Germinal center (tissue), 1 donor: ENCODE measurements at regions not wholly inside any gene's neighbourhood (a gene's known extent, or its start where the extent isn't known, plus 50 kb on each side); places are given as distances from the start of the nearest gene placed in this dataset.
A peak's percentile ranks its signal among the peaks of the same experiment; 100 is the strongest.
"Not testable (repeated sequence)": the region's sequence is repeated elsewhere in the genome, so short reads cannot be mapped to it uniquely, and the experiment has no call there.

Source experiments
- DNase-seq: peaks from one replicate; pipeline ENCODE4 v3.0.0; 2012; ENCODE audit warnings: mixed read lengths, low spot score

GRCh38 chr13:74289861-74290773 is 155.9 kb upstream of the KLF12 start:
- DNase-seq, result peak; percentile 82

DNA sequence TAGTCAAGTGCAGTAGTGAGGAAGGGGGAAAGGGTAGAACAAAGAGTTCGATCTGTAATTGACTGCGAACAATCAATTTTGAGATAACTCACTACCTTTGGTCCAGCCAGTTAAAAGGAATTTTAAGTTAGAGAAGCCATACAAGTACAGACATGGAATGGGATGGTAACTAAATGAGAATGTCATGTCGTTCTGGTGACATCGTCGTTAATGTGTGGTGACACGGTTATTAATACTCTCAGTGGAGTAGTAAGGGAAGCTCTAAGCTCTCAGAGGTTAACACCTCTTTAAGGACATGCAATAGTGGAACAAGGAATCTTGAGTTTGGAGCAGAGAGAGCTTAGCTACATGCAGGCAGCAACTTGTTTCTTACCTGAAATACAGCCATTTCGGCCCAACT is 154.9 kb upstream of the KLF12 start:
- no peak for DNase-seq

DNA sequence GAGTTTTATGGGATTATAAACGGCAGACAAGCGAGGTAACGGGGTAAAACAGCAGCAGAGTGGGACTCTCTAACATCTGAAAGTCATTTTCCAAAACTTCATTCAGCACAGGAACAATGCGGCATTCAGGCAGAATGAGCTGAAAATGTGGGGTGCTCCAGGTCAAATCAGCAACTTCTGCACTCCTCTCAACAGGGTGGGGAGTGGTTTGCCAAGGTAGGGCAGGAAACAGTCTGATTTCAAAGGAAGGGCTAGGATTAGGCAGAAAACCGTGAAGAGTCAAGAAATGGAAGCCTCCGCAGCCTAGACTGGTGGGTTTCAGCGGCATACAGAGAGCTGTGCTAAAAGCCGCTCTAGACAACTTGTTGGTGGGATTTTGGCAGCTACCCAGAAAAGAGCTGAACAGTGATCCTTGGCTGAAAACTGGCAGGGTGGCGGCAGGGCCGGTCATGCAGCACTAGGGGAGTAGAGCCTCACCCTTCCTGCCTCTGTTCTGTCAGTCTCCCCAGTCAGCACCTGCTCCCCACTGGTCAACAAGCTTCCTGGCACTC is 154.2 kb upstream of the KLF12 start:
- peak; percentile 21 for DNase-seq

GRCh38 chr13:74287724-74288169 is 153.5 kb upstream of the KLF12 start:
- DNase-seq, result peak; percentile 84

GRCh38 chr13:74280795-74281490 is 146.7 kb upstream of the KLF12 start:
- DNase-seq, result no peak

- DNase-seq, result no peak
Measured at GRCh38 chr13:74280093-74280794, 146.0 kb upstream of the KLF12 start.

DNA sequence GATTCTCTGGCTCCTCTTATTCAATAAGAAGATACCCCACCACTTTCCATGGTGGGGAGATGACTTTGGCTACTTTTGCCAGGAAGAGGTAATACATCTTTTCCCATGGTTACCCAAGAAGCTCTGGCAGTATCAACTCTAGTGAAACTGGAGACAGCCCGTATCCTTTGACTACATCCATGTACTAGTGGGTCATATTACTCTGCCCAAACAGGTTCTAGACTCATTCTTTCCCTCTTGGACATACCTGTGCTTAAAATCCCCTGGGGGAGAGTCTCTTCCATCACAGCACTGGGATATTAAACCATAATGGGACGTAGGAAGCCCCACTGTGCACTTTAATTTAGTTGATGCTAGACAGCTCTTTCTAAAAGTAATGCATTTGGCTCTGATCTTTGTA is 144.7 kb upstream of the KLF12 start:
- DNase-seq, result no peak

DNA sequence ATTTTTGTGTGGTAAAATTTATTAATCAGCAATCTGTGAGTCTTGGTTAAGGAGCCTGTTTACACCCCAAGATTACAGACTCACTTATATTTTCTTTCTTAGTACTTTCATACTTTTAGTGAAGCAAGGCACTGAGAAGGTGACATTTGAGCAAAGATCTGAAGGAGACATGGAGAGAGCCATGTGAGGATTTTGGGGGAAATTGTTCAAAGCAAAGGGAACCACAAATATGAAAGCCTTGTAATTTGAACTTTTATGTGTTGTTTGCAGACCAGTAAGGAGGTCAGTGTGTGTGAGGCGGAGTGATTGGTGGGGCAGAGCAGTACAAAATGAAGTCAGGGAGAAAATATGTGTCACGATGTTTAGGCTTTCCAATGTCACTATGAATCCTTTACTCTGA is 140.7 kb upstream of the KLF12 start:
- DNase-seq, result no peak

DNA sequence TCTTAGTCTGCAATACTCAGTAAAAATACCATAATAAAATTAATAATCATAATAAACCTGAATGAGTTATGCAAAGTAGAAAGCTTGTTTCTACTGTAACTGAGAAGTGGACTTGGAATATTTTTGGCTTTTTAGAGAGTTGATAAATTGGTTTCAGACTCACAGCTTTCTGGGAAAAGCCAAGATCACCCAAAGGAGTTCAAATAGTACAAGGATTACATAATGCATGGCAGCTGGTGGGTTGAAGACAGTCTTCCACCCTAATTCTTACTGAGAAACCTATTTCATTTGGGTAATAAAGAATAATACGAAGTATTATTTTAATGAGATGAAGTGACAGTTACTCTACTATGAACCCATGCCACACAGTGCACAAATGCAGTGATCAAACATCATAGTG is 139.4 kb upstream of the KLF12 start:
- no peak for DNase-seq

DNA sequence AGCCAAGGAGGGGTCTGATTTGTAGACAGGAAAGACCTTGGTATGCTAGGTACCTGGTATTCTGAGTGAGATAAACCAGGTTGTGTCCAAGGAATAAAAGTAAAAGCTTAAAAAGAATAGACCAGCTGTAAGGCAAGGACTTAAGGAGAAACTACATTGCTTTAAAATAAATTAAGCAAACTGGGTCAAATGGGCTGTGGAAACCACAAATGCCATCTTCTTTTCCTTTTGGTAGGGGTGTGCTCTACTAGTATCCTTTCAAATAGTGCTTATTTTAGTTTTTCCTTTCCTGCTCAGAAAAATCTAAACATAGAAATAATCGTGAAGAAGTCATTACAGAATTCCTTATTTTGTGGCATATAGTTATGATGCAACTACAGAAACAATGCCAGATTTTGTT is 138.6 kb upstream of the KLF12 start:
- DNase-seq, result no peak

GRCh38 chr13:74270018-74270417 is 135.8 kb upstream of the KLF12 start:
- DNase-seq, result no peak

GRCh38 chr13:74266861-74267260 is 132.7 kb upstream of the KLF12 start:
- no peak for DNase-seq

DNA sequence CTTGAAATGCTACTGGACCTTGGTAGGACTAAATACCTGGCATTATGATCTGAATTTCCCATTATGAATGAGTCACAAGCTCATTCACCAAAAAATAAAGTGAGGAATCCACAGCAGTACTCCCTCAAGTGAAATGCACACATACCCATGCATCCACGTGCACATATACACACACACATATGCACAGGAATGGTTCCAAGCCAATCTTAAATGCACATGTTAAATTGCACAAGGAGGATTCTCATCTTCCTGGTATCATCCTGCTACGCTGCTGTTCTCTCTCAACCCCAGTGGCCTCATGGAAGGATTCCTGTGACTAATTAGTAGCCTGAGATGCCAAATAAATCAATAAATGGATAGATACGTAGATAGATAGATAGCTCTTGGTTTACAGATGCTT is 132.1 kb upstream of the KLF12 start:
- DNase-seq, result no peak

- DNase-seq, result no peak
Measured at GRCh38 chr13:74264333-74264732, 130.1 kb upstream of the KLF12 start.

GRCh38 chr13:74260420-74260819 is 126.2 kb upstream of the KLF12 start:
- not testable (repeated sequence) for DNase-seq

GRCh38 chr13:74259641-74260040 is 125.4 kb upstream of the KLF12 start:
- DNase-seq, result no peak

DNA sequence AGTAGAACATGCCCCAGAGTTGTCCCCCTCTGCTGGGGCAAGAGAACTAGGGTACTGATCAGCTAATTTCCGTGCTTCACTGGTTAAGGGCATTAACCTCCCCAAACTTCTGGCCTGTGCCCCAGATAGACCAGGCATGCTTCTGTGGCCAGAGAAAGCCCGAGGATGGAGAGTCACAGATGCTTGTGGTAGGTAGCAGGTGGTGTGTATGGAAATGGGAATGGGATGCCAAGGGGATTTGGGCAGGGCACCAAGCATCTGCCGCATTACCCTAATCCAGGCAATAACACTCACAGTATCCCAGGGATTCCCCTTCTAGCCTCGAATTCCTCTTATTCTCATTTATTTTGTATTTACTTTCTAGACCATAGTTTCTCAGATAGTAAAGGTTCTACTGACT is 124.8 kb upstream of the KLF12 start:
- no peak for DNase-seq

DNA sequence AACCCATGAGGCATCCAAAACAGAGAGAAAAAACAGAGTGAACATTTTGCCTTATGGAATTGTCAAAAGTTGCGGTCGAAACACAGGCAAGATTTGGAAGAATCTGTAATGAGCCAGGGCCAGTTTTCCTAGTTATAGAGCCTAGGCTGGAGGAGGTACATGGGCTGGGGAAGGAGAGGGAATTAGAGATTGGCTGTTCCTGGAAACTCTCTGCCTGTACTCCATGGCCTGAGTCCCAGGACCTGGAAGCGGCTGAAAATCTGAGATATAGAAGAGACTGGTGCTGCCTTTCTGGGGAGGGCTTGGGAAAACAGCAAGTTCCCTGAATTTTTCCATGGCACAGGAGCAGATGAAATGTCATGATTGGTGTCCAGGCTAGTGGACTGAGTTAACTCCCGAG is 122.8 kb upstream of the KLF12 start:
- no peak for DNase-seq

- no peak for DNase-seq
Measured at GRCh38 chr13:74253161-74253560, 119.0 kb upstream of the KLF12 start.

- DNase-seq, result no peak
Measured at GRCh38 chr13:74251778-74252519, 117.7 kb upstream of the KLF12 start.

DNA sequence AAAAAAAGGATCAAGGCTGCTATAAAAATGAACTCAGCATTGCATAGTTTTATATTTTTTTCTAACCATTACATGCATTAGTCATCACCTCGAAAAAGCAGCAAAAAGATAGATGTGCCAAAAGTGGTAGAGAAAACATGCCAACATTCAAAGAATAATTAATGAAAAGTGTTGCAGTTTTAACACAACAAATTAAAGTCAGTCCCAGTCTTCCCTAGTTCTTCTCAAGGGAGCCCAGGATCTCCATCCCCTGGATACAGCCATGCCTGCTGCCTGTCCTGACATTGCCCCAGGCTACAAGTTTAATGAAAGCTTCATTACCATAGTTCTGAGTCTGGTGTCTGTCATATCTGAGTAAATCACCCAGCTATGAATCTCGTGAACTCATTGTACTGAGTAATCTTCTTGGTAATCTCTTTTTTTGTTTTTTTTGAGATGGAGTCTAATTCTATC is 116.6 kb upstream of the KLF12 start:
- DNase-seq, result no peak

- DNase-seq, result no peak
Measured at GRCh38 chr13:74248477-74248876, 114.3 kb upstream of the KLF12 start.
